Neural cell (in vitro differentiated cells): ENCODE measurements at regions not wholly inside any gene's neighbourhood (a gene's known extent, or its start where the extent isn't known, plus 50 kb on each side); places are given as distances from the start of the nearest gene placed in this dataset.

Experiments used
- H2AFZ ChIP-seq: fragments of 200-600, 300-800 bp; sonication (generic), shearing (Covaris generic); 2 replicates; pipeline ENCODE4 v1.6.0; 2014; ENCODE audit warnings: low read depth, mild to moderate bottlenecking, antibody characterized with exemption, low read length, moderate library complexity
- H3F3A ChIP-seq: fragments of 200-600 bp; shearing (Covaris generic); 2 replicates; pipeline ENCODE4 v1.6.1; 2016; ENCODE audit warnings: mild to moderate bottlenecking, moderate library complexity, mixed read lengths, antibody characterized with exemption, low read length; ENCODE audit not compliant: insufficient read depth, poor library complexity, severe bottlenecking
- H3K27ac ChIP-seq: fragments of 200-600, 300-800 bp; sonication (generic), shearing (Covaris generic); 2 replicates; pipeline ENCODE4 v1.5.1; 2014; ENCODE audit warnings: mild to moderate bottlenecking, low read length, moderate library complexity
- H3K27me3 ChIP-seq: fragments of 300-800, 200-600 bp; sonication (generic), shearing (Covaris generic); 2 replicates; pipeline ENCODE4 v1.6.0; 2014; ENCODE audit warnings: mild to moderate bottlenecking, low read depth, low read length, moderate library complexity; ENCODE audit not compliant: insufficient read depth
- H3K36me3 ChIP-seq: fragments of 300-800, 200-600 bp; sonication (generic), shearing (Covaris generic); 2 replicates; pipeline ENCODE4 v1.5.1; 2014; ENCODE audit warnings: mild to moderate bottlenecking, antibody characterized with exemption, low read length, moderate library complexity; ENCODE audit not compliant: insufficient read depth
- H3K4me2 ChIP-seq: fragments of 300-800, 200-600 bp; sonication (generic), shearing (Covaris generic); 2 replicates; pipeline ENCODE4 v1.6.0; 2014; ENCODE audit warnings: mild to moderate bottlenecking, low read length
- H3K4me3 ChIP-seq: fragments of 300-800, 200-600 bp; sonication (generic), shearing (Covaris generic); 2 replicates; pipeline ENCODE4 v1.5.1; 2014; ENCODE audit warnings: mild to moderate bottlenecking, low read length, moderate library complexity
- H3K79me2 ChIP-seq: fragments of 200-600 bp; shearing (Covaris generic); replicated peaks from 2 replicates; pipeline ENCODE4 v1.6.0; 2014; ENCODE audit warnings: mild to moderate bottlenecking, low read length, moderate library complexity; ENCODE audit not compliant: insufficient read depth
- H3K9ac ChIP-seq: fragments of 300-800, 200-600 bp; sonication (generic), shearing (Covaris generic); 2 replicates; pipeline ENCODE4 v1.6.1; 2016; ENCODE audit warnings: mild to moderate bottlenecking, low read length, mixed read lengths
- H3K9me2 ChIP-seq: fragments of 200-600 bp; shearing (Covaris generic); 2 replicates; pipeline ENCODE4 v1.6.1; 2016; ENCODE audit warnings: mild to moderate bottlenecking, low read length, mixed read lengths; ENCODE audit not compliant: insufficient read depth
- H3K9me3 ChIP-seq: fragments of 200-600, 300-800 bp; sonication (generic), shearing (Covaris generic); 2 replicates; pipeline ENCODE4 v1.6.1; 2016; ENCODE audit warnings: mild to moderate bottlenecking, mixed run types, low read length, moderate library complexity, mixed read lengths
- H4K20me1 ChIP-seq: fragments of 200-600 bp; shearing (Covaris generic); 2 replicates; pipeline ENCODE4 v1.6.1; 2016; ENCODE audit warnings: mild to moderate bottlenecking, mixed run types; ENCODE audit not compliant: insufficient read depth
- EP300 ChIP-seq: fragments of 450-650 bp; conservative IDR thresholded peaks from 2 replicates; pipeline ENCODE4 v1.6.1; 2014; ENCODE audit warnings: antibody characterized with exemption, mild to moderate bottlenecking, moderate library complexity; ENCODE audit not compliant: poor library complexity, severe bottlenecking
- EZH2 ChIP-seq: fragments of 200-600, 300-800 bp; shearing (Covaris generic), sonication (generic); IDR thresholded peaks from 2 replicates; pipeline ENCODE4 v1.6.1; 2014; ENCODE audit warnings: antibody characterized with exemption, low read length, borderline replicate concordance, mild to moderate bottlenecking; ENCODE audit not compliant: insufficient read depth, poor library complexity, severe bottlenecking
- MXI1 ChIP-seq: fragments of 450-650 bp; conservative IDR thresholded peaks from 2 replicates; pipeline ENCODE4 v1.6.1; 2014; ENCODE audit warnings: antibody characterized with exemption, mild to moderate bottlenecking; ENCODE audit not compliant: poor library complexity, severe bottlenecking
- POLR2AphosphoS5 ChIP-seq: IDR thresholded peaks from 2 replicates; pipeline ENCODE4 v1.6.1; 2012
- RAD21 ChIP-seq: fragments of 450-650 bp; conservative IDR thresholded peaks from 2 replicates; pipeline ENCODE4 v1.6.1; 2014; ENCODE audit warnings: antibody characterized with exemption, mild to moderate bottlenecking, moderate library complexity
- SMC3 ChIP-seq: fragments of 450-650 bp; conservative IDR thresholded peaks from 2 replicates; pipeline ENCODE4 v1.6.1; 2014; ENCODE audit warnings: antibody characterized with exemption, mild to moderate bottlenecking, moderate library complexity; ENCODE audit not compliant: poor library complexity
- TAF1 ChIP-seq: IDR thresholded peaks from 2 replicates; pipeline ENCODE4 v1.6.1; 2012; ENCODE audit warnings: low read depth
- TF ChIP-seq, protein P1 (sequence below): fragments of 450-650 bp; IDR thresholded peaks from 2 replicates; pipeline ENCODE4 v1.5.1; 2014; ENCODE audit warnings: antibody characterized with exemption, mild to moderate bottlenecking, moderate library complexity; ENCODE audit not compliant: poor library complexity, severe bottlenecking
- TF ChIP-seq, protein P2 (sequence below): IDR thresholded peaks from 2 replicates; pipeline ENCODE4 v1.6.1; 2012; ENCODE audit warnings: borderline replicate concordance

DNA sequence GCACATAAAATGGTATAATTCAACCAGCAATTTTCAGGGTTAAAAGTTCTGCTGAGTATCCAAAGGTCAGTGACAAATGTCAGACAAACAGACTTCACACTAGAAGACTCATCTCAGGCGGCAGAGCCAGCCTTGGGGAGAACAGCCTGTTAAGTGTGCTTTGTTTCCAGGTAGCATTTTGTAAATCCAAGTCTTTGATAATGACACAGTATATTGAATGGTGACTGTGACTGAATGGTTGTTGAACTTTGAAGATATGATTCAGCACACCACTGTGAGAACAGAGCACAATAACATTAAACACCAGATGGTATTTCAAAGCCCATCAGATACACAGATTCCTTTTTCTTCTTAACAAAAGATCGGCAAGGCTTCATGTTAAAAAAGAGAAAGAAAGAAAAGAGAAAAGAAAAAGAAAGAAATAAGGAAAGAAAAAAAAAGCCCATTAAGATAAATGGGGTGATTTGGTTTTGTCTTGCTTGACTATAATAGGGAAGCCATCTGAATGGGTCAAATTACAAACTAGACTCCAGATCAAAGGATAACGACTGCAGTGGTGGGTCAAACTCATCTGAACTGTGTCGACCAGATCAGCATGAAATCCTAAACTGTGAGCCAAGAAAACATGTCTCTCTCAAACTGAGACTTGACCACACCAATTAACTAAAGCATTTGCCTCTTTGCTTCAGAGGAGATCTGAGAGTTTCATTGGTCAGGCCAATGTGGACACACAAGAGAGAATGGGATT lies 313.0 kb upstream of the ZNF608 start:
- no peaks in the 10 kb centered on the region for H3K9me3 ChIP-seq
- no peaks in the 10 kb centered on the region for H4K20me1 ChIP-seq
- no peak overlapping the region for H2AFZ ChIP-seq
- no peak overlapping the region for H3K4me3 ChIP-seq
- H3K27ac ChIP-seq = no peak overlapping the region
- H3K9ac ChIP-seq = no peak overlapping the region
- H3K79me2 ChIP-seq = no peaks in the 10 kb centered on the region
- no peak for TF ChIP-seq EZH2
- TF ChIP-seq TAF1 = no peak
- peaks cover 5% of the 10 kb centered on the region for H3F3A ChIP-seq
- H3K27me3 ChIP-seq = no peaks in the 10 kb centered on the region
- H3K36me3 ChIP-seq = no peaks in the 10 kb centered on the region
- no peaks in the 10 kb centered on the region for H3K9me2 ChIP-seq
- no peak overlapping the region for H3K4me2 ChIP-seq

DNA sequence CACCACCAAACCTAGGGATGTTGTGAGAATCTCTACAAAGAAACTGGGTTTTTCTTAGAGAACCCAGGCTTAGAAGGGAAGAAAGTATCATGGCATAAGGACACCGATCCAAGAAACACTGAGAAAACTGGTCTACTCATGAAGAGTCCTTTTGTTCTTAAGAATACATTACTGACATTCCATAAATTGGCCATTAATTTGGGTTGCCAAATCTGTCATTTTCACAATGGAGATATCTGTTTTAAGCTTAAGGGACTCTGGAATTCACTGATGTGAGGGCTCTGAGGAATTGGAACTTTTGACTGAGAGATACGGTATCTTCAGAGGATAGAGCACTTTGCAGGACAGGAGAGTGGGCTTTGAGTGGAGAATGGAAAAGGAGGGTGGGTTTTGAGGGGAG lies 315.3 kb upstream of the ZNF608 start:
- Histone ChIP-seq H4K20me1 (no peaks in the 10 kb centered on the region), H3K79me2 (no peaks in the 10 kb centered on the region)
- TF ChIP-seq MXI1 = no peak
- TF ChIP-seq, protein P1, sequence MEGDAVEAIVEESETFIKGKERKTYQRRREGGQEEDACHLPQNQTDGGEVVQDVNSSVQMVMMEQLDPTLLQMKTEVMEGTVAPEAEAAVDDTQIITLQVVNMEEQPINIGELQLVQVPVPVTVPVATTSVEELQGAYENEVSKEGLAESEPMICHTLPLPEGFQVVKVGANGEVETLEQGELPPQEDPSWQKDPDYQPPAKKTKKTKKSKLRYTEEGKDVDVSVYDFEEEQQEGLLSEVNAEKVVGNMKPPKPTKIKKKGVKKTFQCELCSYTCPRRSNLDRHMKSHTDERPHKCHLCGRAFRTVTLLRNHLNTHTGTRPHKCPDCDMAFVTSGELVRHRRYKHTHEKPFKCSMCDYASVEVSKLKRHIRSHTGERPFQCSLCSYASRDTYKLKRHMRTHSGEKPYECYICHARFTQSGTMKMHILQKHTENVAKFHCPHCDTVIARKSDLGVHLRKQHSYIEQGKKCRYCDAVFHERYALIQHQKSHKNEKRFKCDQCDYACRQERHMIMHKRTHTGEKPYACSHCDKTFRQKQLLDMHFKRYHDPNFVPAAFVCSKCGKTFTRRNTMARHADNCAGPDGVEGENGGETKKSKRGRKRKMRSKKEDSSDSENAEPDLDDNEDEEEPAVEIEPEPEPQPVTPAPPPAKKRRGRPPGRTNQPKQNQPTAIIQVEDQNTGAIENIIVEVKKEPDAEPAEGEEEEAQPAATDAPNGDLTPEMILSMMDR = no peak
- TF ChIP-seq TAF1 = no peak
- TF ChIP-seq, protein P2, sequence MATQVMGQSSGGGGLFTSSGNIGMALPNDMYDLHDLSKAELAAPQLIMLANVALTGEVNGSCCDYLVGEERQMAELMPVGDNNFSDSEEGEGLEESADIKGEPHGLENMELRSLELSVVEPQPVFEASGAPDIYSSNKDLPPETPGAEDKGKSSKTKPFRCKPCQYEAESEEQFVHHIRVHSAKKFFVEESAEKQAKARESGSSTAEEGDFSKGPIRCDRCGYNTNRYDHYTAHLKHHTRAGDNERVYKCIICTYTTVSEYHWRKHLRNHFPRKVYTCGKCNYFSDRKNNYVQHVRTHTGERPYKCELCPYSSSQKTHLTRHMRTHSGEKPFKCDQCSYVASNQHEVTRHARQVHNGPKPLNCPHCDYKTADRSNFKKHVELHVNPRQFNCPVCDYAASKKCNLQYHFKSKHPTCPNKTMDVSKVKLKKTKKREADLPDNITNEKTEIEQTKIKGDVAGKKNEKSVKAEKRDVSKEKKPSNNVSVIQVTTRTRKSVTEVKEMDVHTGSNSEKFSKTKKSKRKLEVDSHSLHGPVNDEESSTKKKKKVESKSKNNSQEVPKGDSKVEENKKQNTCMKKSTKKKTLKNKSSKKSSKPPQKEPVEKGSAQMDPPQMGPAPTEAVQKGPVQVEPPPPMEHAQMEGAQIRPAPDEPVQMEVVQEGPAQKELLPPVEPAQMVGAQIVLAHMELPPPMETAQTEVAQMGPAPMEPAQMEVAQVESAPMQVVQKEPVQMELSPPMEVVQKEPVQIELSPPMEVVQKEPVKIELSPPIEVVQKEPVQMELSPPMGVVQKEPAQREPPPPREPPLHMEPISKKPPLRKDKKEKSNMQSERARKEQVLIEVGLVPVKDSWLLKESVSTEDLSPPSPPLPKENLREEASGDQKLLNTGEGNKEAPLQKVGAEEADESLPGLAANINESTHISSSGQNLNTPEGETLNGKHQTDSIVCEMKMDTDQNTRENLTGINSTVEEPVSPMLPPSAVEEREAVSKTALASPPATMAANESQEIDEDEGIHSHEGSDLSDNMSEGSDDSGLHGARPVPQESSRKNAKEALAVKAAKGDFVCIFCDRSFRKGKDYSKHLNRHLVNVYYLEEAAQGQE = no peak
- no peak for TF ChIP-seq EP300
- TF ChIP-seq SMC3 = no peak
- no peak for TF ChIP-seq EZH2
- no peak for TF ChIP-seq POLR2AphosphoS5
- no peak for TF ChIP-seq RAD21

More for the DNA sequence above, 315.3 kb upstream of the ZNF608 start:
- Histone ChIP-seq H3F3A (peaks cover 9% of the 10 kb centered on the region), H3K27me3 (no peaks in the 10 kb centered on the region), H3K9me3 (no peaks in the 10 kb centered on the region), H3K9me2 (no peaks in the 10 kb centered on the region), H3K4me3 (no peak overlapping the region), H3K36me3 (no peaks in the 10 kb centered on the region), H3K4me2 (no peak overlapping the region), H3K9ac (no peak overlapping the region), H3K27ac (no peak overlapping the region), H2AFZ (no peak overlapping the region)
